CD14-positive monocyte (primary cell): ENCODE measurements at regions not wholly inside any gene's neighbourhood (a gene's known extent, or its start where the extent isn't known, plus 50 kb on each side); places are given as distances from the start of the nearest gene placed in this dataset.

Experiments
- DNase-seq, 3 donors: peaks; one replicate each; pipeline ENCODE4 v3.0.0-alpha.2; 2011 to 2022
- H2AFZ ChIP-seq: 2 replicates; pipeline ENCODE4 v1.6.0; 2012; ENCODE audit warnings: mild to moderate bottlenecking, low read depth, low read length, inconsistent platforms; ENCODE audit not compliant: insufficient read depth, poor library complexity, severe bottlenecking
- H3K27ac ChIP-seq, 2 donors: 1 replicate in 1 of 2; 2 replicates in 1 of 2; pipeline ENCODE4 v1.5.1; 2012 to 2013; ENCODE audit warnings: low read length in 2 of 2, control low read depth in 1 of 2, inconsistent platforms in 1 of 2, low read depth in 1 of 2, mild to moderate bottlenecking in 1 of 2
- H3K27me3 ChIP-seq, 2 donors: one replicate each; pipeline versions ENCODE4 v1.6.0 to v1.6.1; 2011 to 2013; ENCODE audit warnings: low read length in 2 of 2; ENCODE audit not compliant: control insufficient read depth in 2 of 2, insufficient read depth in 2 of 2
- H3K36me3 ChIP-seq, 2 donors: replicated peaks in 1 of 2; 1 replicate in 1 of 2; 2 replicates in 1 of 2; pipeline versions ENCODE4 v1.5.1 to v1.6.1; 2012 to 2013; ENCODE audit warnings: low read length in 2 of 2, control low read depth in 1 of 2, inconsistent platforms in 1 of 2, mild to moderate bottlenecking in 1 of 2; ENCODE audit not compliant: insufficient read depth in 2 of 2, control insufficient read depth in 1 of 2
- H3K4me1 ChIP-seq, 2 donors: 1 replicate in 1 of 2; 2 replicates in 1 of 2; pipeline versions ENCODE4 v1.5.1 to v1.6.1; 2012 to 2013; ENCODE audit warnings: low read length in 2 of 2, control low read depth in 1 of 2, inconsistent platforms in 1 of 2, mild to moderate bottlenecking in 1 of 2, moderate library complexity in 1 of 2; ENCODE audit not compliant: insufficient read depth in 2 of 2, control insufficient read depth in 1 of 2
- H3K4me2 ChIP-seq: replicated peaks from 2 replicates; pipeline ENCODE3; 2012; ENCODE audit warnings: low read length, moderate library complexity, mild to moderate bottlenecking; ENCODE audit not compliant: poor library complexity, severe bottlenecking; ENCODE audit errors: extremely low read depth
- H3K4me3 ChIP-seq, 3 experiments: fragments of 200-600 bp in 1 of 3; sonication (generic) in 1 of 3; replicated peaks in 1 of 3; 1 replicate in 2 of 3; 2 replicates in 1 of 3; pipeline ENCODE4 v1.5.1; 2011 to 2013; ENCODE audit warnings: low read length in 3 of 3, mild to moderate bottlenecking in 3 of 3, control low read depth in 2 of 3, low read depth in 2 of 3, inconsistent platforms in 1 of 3, moderate library complexity in 1 of 3
- H3K79me2 ChIP-seq: 2 replicates; pipeline ENCODE4 v1.6.0; 2012; ENCODE audit warnings: mild to moderate bottlenecking, control low read depth, inconsistent platforms, low read length, moderate library complexity; ENCODE audit not compliant: insufficient read depth
- H3K9ac ChIP-seq: 2 replicates; pipeline ENCODE4 v1.6.0; 2017; ENCODE audit warnings: low read length, mild to moderate bottlenecking; ENCODE audit not compliant: insufficient read depth, poor library complexity, severe bottlenecking
- H3K9me3 ChIP-seq, 2 donors: replicated peaks in 1 of 2; 1 replicate in 1 of 2; 2 replicates in 1 of 2; pipeline versions ENCODE4 v1.5.1 to v1.6.1; 2012 to 2013; ENCODE audit warnings: low read length in 2 of 2, control low read depth in 1 of 2; ENCODE audit not compliant: control insufficient read depth in 1 of 2, insufficient read depth in 1 of 2
- H4K20me1 ChIP-seq: 2 replicates; pipeline ENCODE4 v1.6.0; 2012; ENCODE audit warnings: mild to moderate bottlenecking, low read length, control low read depth, moderate library complexity; ENCODE audit not compliant: insufficient read depth
- H3K27ac Mint-ChIP-seq, 7 donors: one replicate each; pipeline ENCODE4 v1.8.0; 2020; ENCODE audit warnings: mild to moderate bottlenecking in 7 of 7, mixed read lengths in 7 of 7, moderate library complexity in 6 of 7, inconsistent platforms in 2 of 7
- H3K27me3 Mint-ChIP-seq, 3 donors: one replicate each; pipeline ENCODE4 v1.8.0; 2021 to 2022; ENCODE audit warnings: low read depth in 3 of 3, mild to moderate bottlenecking in 3 of 3, mixed read lengths in 3 of 3, moderate library complexity in 3 of 3, inconsistent platforms in 1 of 3
- H3K36me3 Mint-ChIP-seq, 2 donors: one replicate each; pipeline ENCODE4 v1.8.0; 2020; ENCODE audit warnings: mixed read lengths in 2 of 2, inconsistent platforms in 1 of 2, mild to moderate bottlenecking in 1 of 2
- H3K4me1 Mint-ChIP-seq: one replicate; pipeline ENCODE4 v1.8.0; 2020; ENCODE audit warnings: mild to moderate bottlenecking, mixed read lengths
- H3K4me3 Mint-ChIP-seq, 2 donors: one replicate each; pipeline ENCODE4 v1.8.0; 2020; ENCODE audit warnings: mild to moderate bottlenecking in 2 of 2, mixed read lengths in 2 of 2, moderate library complexity in 1 of 2
- H3K9me3 Mint-ChIP-seq, 7 donors: one replicate each; pipeline ENCODE4 v1.8.0; 2020 to 2022; ENCODE audit warnings: mixed read lengths in 7 of 7, mild to moderate bottlenecking in 6 of 7, moderate library complexity in 6 of 7, inconsistent platforms in 2 of 7
- WGBS: methylation state at CpG from one replicate; pipeline ENCODE4 v1.1.5; 2013; ENCODE audit warnings: missing lambda C conversion rate; ENCODE audit not compliant: insufficient coverage; 5-methylcytosine and 5-hydroxymethylcytosine counted together
- intact Hi-C, 2 donors: fragments of 100-400 bp; cut with micrococcal nuclease; formaldehyde crosslinking; loops; one replicate each; pipeline versions ENCODE4 v1.15.0 to v1.15.1; 2023
- TF ChIP-seq, protein P1 (sequence below): fragments of 200-600 bp; IDR thresholded peaks from one replicate; pipeline ENCODE4 v1.8.0; 2022; ENCODE audit warnings: antibody characterized with exemption, mild to moderate bottlenecking

DNA sequence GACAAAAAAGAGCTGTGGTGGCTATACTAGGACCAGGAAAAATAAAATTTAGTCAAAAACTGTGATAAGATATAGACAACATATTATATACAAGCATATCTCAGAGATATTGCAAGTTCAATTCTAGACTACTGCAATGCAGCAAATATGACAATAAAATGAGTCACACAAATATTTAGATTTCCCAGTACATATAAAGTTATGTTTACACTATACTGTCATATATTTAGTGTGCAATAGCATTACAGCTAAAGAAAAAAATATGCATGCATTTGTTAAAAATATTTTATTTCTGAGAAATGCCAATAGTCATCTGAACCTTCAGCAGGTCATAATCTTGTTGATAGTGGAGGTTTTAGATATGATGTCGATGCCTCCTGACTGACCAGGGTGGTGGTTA, 72.1 kb downstream of the AKR1C4 start:
- H3K9ac ChIP-seq = no peak overlapping the region
- H3K4me1 ChIP-seq = peaks cover 0 to 6% of the 10 kb centered on the region in 2 donors
- Mint-ChIP-seq H3K9me3 (peaks cover 6 to 26% (median 18%) of the 10 kb centered on the region in 7 donors), H3K4me1 (peaks cover 5% of the 10 kb centered on the region), H3K4me3 (no peak overlapping the region), H3K27ac (no peak overlapping the region), H3K36me3 (no peaks in the 10 kb centered on the region), H3K27me3 (peaks cover 0 to 2% (median 0%) of the 10 kb centered on the region in 3 donors)
- H3K9me3 ChIP-seq = peaks cover 13 to 18% of the 10 kb centered on the region in 2 donors
- WGBS = no CpG with 5 or more reads among the region's 1 CpG
- H3K4me3 ChIP-seq = no peak overlapping the region
- H3K27ac ChIP-seq = no peak overlapping the region
- no peaks in the 10 kb centered on the region for H3K27me3 ChIP-seq
- no peaks in the 10 kb centered on the region for H4K20me1 ChIP-seq
- no peaks in the 10 kb centered on the region for H3K36me3 ChIP-seq
- H3K4me2 ChIP-seq = no peak overlapping the region
- no peak overlapping the region for H2AFZ ChIP-seq
- TF ChIP-seq, protein P1, sequence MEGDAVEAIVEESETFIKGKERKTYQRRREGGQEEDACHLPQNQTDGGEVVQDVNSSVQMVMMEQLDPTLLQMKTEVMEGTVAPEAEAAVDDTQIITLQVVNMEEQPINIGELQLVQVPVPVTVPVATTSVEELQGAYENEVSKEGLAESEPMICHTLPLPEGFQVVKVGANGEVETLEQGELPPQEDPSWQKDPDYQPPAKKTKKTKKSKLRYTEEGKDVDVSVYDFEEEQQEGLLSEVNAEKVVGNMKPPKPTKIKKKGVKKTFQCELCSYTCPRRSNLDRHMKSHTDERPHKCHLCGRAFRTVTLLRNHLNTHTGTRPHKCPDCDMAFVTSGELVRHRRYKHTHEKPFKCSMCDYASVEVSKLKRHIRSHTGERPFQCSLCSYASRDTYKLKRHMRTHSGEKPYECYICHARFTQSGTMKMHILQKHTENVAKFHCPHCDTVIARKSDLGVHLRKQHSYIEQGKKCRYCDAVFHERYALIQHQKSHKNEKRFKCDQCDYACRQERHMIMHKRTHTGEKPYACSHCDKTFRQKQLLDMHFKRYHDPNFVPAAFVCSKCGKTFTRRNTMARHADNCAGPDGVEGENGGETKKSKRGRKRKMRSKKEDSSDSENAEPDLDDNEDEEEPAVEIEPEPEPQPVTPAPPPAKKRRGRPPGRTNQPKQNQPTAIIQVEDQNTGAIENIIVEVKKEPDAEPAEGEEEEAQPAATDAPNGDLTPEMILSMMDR = no peak
- H3K79me2 ChIP-seq = no peaks in the 10 kb centered on the region
- intact Hi-C loops = no loop called here
- no peak for DNase-seq

DNA sequence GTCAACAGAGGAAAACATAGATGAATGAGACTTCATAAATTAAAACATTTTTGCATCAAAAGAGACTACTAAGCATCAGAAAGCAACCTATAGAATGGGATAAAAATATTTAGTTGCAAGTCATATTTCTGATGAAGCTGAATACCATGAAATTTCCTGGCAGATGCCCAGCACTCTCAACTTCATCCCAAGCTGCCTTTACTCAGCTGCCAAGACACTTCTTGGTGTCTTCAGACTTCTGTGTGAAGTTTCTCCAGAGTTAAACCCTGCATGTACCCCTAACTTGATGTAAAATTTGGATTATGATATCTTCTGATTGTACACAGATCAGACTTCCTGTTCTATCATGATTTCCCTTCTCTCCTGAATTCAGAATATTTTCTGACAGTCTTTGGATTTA, 73.2 kb downstream of the AKR1C4 start:
- Histone ChIP-seq H3K4me2 (no peak overlapping the region), H3K79me2 (no peaks in the 10 kb centered on the region), H3K9me3 (peaks cover 13 to 18% of the 10 kb centered on the region in 2 donors), H3K36me3 (no peaks in the 10 kb centered on the region), H2AFZ (no peak overlapping the region), H3K27ac (no peak overlapping the region), H3K4me1 (peaks cover 6 to 14% of the 10 kb centered on the region in 2 donors), H3K9ac (no peak overlapping the region), H3K27me3 (no peaks in the 10 kb centered on the region), H4K20me1 (no peaks in the 10 kb centered on the region), H3K4me3 (no peak overlapping the region)
- H3K27me3 Mint-ChIP-seq = peaks cover 0 to 2% (median 0%) of the 10 kb centered on the region in 3 donors
- H3K27ac Mint-ChIP-seq = no peak overlapping the region
- H3K4me1 Mint-ChIP-seq = peaks cover 12% of the 10 kb centered on the region
- intact Hi-C loops = no loop called here
- TF ChIP-seq, protein P1 = no peak
- H3K9me3 Mint-ChIP-seq = peaks cover 6 to 26% (median 15%) of the 10 kb centered on the region in 7 donors
- H3K36me3 Mint-ChIP-seq = no peaks in the 10 kb centered on the region
- no peak overlapping the region for H3K4me3 Mint-ChIP-seq
- no peak for DNase-seq
